H1 (cell line): ENCODE measurements at regions not wholly inside any gene's neighbourhood (a gene's known extent, or its start where the extent isn't known, plus 50 kb on each side); places are given as distances from the start of the nearest gene placed in this dataset.

Experiments used
- ATF2 ChIP-seq: IDR thresholded peaks from 2 replicates; pipeline ENCODE4 v1.6.1; 2012; ENCODE audit warnings: low read length, inconsistent platforms
- CHD7 ChIP-seq: fragments of 300-600 bp; sonication (generic); IDR thresholded peaks from 2 replicates; pipeline ENCODE4 v1.7.1; 2012; ENCODE audit warnings: low read length, moderate library complexity, mild to moderate bottlenecking, inconsistent platforms; ENCODE audit not compliant: insufficient replicate concordance
- NRF1 ChIP-seq: IDR thresholded peaks from 2 replicates; pipeline ENCODE4 v1.6.1; 2011; ENCODE audit warnings: mild to moderate bottlenecking, low read depth, low read length, improper control_type of control experiment
- SP2 ChIP-seq: IDR thresholded peaks from 2 replicates; pipeline ENCODE4 v1.6.1; 2012; ENCODE audit warnings: mild to moderate bottlenecking, low read length, inconsistent platforms
- TAF1 ChIP-seq: IDR thresholded peaks from 2 replicates; pipeline ENCODE4 v1.6.1; 2011; ENCODE audit warnings: mild to moderate bottlenecking, low read depth, low read length

- no peak for TF ChIP-seq CHD7
- no peak for TF ChIP-seq SP2
- no peak for TF ChIP-seq ATF2
- TF ChIP-seq NRF1: no peak
- TF ChIP-seq TAF1: no peak
Observed at GRCh38 chr1:83691953-83692500, 306.9 kb downstream of the TTLL7 start (continued).
